HL-60 (cell line): ENCODE measurements at regions not wholly inside any gene's neighbourhood (a gene's known extent, or its start where the extent isn't known, plus 50 kb on each side); places are given as distances from the start of the nearest gene placed in this dataset.

Experiments used
- DNase-seq, 2 experiments: peaks; one replicate each; pipeline ENCODE4 v3.0.0-alpha.2; 2010 to 2020; ENCODE audit warnings: low read depth in 1 of 2, low spot score in 1 of 2
- H3K27ac ChIP-seq: fragments of 250-450 bp; sonication (Bioruptor Pico); replicated peaks from 2 replicates; pipeline ENCODE4 v1.5.1; 2020; ENCODE audit warnings: mild to moderate bottlenecking, moderate library complexity
- H3K27me3 ChIP-seq: fragments of 250-450 bp; sonication (Bioruptor Pico); 2 replicates; pipeline ENCODE4 v1.5.1; 2021; ENCODE audit warnings: mild to moderate bottlenecking, moderate library complexity; ENCODE audit not compliant: insufficient read depth, poor library complexity, severe bottlenecking
- H3K4me3 ChIP-seq: replicated peaks from 2 replicates; pipeline ENCODE4 v1.5.1; 2011; ENCODE audit warnings: mild to moderate bottlenecking, control low read depth, low read length; ENCODE audit not compliant: insufficient read depth
- GABPA ChIP-seq: IDR thresholded peaks from 2 replicates; pipeline ENCODE4 v1.6.1; 2012; ENCODE audit warnings: low read depth
- POLR2AphosphoS5 ChIP-seq: IDR thresholded peaks from 2 replicates; pipeline ENCODE4 v1.6.1; 2012; ENCODE audit warnings: low read depth
- SPI1 ChIP-seq: IDR thresholded peaks from 2 replicates; pipeline ENCODE4 v1.6.1; 2012; ENCODE audit warnings: low read depth, mild to moderate bottlenecking, borderline replicate concordance
- TF ChIP-seq, protein P1 (sequence below): IDR thresholded peaks from one replicate; pipeline ENCODE4 v1.5.1; 2011; ENCODE audit warnings: low read length, control low read depth, inconsistent platforms; ENCODE audit not compliant: insufficient read depth
- TF ChIP-seq, protein P2 (sequence below): IDR thresholded peaks from 2 replicates; pipeline ENCODE4 v1.6.1; 2012; ENCODE audit warnings: low read depth; ENCODE audit not compliant: insufficient replicate concordance

DNA sequence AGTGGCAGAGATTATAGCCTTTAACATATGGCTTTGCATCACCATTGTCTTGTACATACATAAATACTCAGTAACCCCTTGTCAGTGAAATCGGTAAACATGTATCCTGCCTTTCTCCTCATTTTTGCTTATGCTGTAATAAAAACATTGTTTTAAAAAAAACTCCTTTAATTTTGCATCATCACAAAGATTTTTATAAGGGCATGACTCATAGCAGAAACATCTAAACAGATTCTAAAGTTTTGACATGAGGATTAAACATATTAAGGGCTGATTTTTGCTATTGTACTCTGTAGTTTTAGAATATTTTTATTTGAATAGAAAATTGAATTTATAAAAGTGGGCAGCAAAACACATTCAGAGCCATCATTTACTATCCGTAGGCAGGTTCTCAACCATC, 275.9 kb downstream of the ZIC4 start:
- Histone ChIP-seq H3K27ac (no peak overlapping the region), H3K4me3 (no peak overlapping the region), H3K27me3 (no peaks in the 10 kb centered on the region)
- TF ChIP-seq SPI1 (no peak), GABPA (no peak), POLR2AphosphoS5 (no peak)
- TF ChIP-seq, protein P1, sequence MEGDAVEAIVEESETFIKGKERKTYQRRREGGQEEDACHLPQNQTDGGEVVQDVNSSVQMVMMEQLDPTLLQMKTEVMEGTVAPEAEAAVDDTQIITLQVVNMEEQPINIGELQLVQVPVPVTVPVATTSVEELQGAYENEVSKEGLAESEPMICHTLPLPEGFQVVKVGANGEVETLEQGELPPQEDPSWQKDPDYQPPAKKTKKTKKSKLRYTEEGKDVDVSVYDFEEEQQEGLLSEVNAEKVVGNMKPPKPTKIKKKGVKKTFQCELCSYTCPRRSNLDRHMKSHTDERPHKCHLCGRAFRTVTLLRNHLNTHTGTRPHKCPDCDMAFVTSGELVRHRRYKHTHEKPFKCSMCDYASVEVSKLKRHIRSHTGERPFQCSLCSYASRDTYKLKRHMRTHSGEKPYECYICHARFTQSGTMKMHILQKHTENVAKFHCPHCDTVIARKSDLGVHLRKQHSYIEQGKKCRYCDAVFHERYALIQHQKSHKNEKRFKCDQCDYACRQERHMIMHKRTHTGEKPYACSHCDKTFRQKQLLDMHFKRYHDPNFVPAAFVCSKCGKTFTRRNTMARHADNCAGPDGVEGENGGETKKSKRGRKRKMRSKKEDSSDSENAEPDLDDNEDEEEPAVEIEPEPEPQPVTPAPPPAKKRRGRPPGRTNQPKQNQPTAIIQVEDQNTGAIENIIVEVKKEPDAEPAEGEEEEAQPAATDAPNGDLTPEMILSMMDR, result no peak
- TF ChIP-seq, protein P2, sequence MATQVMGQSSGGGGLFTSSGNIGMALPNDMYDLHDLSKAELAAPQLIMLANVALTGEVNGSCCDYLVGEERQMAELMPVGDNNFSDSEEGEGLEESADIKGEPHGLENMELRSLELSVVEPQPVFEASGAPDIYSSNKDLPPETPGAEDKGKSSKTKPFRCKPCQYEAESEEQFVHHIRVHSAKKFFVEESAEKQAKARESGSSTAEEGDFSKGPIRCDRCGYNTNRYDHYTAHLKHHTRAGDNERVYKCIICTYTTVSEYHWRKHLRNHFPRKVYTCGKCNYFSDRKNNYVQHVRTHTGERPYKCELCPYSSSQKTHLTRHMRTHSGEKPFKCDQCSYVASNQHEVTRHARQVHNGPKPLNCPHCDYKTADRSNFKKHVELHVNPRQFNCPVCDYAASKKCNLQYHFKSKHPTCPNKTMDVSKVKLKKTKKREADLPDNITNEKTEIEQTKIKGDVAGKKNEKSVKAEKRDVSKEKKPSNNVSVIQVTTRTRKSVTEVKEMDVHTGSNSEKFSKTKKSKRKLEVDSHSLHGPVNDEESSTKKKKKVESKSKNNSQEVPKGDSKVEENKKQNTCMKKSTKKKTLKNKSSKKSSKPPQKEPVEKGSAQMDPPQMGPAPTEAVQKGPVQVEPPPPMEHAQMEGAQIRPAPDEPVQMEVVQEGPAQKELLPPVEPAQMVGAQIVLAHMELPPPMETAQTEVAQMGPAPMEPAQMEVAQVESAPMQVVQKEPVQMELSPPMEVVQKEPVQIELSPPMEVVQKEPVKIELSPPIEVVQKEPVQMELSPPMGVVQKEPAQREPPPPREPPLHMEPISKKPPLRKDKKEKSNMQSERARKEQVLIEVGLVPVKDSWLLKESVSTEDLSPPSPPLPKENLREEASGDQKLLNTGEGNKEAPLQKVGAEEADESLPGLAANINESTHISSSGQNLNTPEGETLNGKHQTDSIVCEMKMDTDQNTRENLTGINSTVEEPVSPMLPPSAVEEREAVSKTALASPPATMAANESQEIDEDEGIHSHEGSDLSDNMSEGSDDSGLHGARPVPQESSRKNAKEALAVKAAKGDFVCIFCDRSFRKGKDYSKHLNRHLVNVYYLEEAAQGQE, result no peak
- DNase-seq, result no peak

DNA sequence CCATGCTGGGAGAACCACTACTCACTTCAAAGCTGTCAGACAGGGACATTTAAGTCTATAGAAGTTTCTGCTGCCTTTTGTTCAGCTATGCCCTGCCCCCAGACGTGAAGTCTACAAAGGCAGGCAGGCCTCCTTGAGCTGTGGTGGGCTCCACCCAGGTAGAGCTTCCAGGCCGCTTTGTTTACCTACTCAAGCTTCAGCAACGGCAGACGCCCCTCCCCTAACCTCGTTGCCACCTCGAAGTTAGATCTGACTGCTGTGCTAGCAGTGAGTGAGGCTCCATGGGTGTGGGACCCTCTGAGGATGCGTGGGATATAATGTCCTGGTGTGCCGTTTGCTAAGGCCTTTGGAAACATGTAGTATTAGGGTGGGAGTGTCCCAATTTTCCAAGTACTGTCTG, 276.7 kb downstream of the ZIC4 start:
- Histone ChIP-seq H3K27me3 (no peaks in the 10 kb centered on the region), H3K27ac (no peak overlapping the region), H3K4me3 (no peak overlapping the region)
- TF ChIP-seq GABPA (no peak), POLR2AphosphoS5 (no peak), SPI1 (no peak)
- TF ChIP-seq, protein P1, result no peak
- TF ChIP-seq, protein P2, result no peak
- DNase-seq, result no peak

DNA sequence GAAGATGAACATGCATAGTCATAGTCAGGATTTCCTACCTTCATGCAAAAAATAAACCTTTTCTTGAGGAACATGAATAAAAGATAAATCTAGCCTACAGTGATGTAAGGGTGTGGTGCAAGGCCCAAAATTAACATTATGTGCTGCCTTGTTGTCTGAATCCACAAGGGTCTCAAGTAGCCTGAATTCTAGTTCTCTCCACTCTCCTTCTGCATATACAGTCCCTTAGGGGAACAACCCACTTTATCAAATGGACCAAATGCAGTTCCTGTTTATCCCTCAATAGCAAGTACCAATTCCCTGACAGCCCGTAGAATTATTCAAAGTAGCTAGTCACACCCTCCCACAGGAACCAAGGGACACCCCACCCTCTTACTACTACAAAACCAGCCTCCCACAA, 284.0 kb downstream of the ZIC4 start:
- no peak for TF ChIP-seq POLR2AphosphoS5
- TF ChIP-seq GABPA, result no peak
- no peak for TF ChIP-seq SPI1
- TF ChIP-seq, protein P1, result no peak
- TF ChIP-seq, protein P2, result no peak
- Histone ChIP-seq H3K4me3 (no peak overlapping the region), H3K27ac (no peak overlapping the region), H3K27me3 (no peaks in the 10 kb centered on the region)
- DNase-seq, result no peak
